NCI-H748 treated with DMSO at 0.1 percent for 48 hours (cell line): ENCODE measurements at regions not wholly inside any gene's neighbourhood (a gene's known extent, or its start where the extent isn't known, plus 50 kb on each side); places are given as distances from the start of the nearest gene placed in this dataset.

Source experiments
- DNase-seq: peaks from one replicate; lab custom pipeline; 2025; lab: John Stamatoyannopoulos, UW

- DNase-seq, result no peak
These were observed 1441.2 kb downstream of the PCDH7 start for GRCh38 chr4:32161392-32161791.

GRCh38 chr4:32163125-32163524, 1443.0 kb downstream of the PCDH7 start:
- DNase-seq, result no peak

DNA sequence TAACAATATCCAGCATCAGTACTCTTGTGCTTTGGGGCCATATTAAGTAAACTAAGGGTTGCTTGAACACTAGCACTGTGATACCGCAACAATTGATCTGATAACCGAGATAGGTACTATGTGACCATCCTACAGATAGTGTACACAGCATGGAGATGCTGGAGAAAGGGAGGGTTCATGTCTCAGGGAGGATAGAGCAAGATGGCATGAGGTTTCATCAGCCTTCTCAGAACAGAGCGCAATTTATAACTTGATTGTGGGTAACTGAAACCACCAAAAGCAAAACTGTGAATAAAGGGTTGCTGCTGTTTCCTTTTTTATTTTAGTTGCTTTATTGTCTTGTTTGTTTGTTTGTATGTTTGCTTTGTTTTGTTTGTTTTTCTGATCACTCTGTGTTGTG, 1449.7 kb downstream of the PCDH7 start:
- no peak for DNase-seq

GRCh38 chr4:32172086-32172485, 1451.9 kb downstream of the PCDH7 start:
- no peak for DNase-seq

- DNase-seq, result no peak
These were observed 1452.6 kb downstream of the PCDH7 start for GRCh38 chr4:32172761-32173160.

DNA sequence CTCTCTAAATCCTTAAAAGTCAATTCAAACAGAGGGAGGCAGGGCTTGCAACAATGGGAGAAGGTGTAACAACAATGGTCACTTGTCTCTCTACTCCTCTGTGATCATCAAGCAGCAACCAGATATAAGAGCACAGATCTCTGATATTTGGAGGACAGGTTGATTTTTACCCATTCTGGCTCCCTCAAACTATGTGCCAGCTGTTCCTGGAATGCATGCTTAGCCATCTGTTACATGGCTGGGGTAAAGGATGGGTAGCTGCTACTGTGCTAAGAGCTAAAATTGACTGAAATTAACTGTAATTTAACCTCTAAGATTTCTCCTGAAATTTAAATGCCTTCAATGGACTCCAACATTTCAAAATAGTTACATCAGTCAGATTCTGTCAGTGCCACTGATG, 1459.9 kb downstream of the PCDH7 start:
- DNase-seq, result no peak

DNA sequence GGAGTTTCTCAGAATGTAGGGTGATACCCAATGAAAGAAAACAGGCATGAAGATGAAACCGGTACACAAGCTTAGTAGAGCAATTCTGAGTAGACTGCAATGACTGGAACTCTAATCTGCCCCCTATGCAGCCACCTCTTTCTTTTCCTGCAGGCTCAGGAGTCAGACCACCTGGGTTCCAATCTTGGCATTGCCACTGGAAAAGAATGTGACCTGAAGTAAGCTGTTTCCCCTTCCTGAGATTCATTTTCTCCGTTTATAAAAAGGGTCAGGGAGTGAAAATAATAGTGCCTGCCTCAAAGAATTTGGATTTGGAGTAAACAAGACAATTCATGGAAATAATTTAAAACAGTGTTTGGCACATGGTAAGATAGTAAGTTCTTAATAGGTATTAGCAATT, 1464.0 kb downstream of the PCDH7 start:
- DNase-seq, result no peak

DNA sequence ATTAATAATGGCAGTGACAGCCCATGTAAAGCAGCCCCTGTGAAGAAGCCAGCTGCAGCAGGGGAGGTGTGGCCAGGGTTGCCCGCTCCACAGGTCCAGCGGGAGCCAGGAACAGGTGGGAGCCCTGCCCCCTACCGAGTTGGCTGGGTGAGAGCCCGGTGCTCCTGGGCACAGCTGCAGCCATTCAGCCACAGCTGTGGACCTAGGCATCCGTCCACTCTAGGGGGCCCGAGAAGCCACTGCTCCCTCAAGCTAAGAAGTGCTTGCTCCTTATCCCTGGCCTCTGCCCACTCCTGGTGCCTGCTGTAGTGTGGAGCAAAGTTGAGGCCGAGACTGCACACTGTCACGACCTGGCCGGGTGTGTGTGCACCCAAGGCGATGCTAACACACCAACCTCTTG, 1469.0 kb downstream of the PCDH7 start:
- no peak for DNase-seq

DNA sequence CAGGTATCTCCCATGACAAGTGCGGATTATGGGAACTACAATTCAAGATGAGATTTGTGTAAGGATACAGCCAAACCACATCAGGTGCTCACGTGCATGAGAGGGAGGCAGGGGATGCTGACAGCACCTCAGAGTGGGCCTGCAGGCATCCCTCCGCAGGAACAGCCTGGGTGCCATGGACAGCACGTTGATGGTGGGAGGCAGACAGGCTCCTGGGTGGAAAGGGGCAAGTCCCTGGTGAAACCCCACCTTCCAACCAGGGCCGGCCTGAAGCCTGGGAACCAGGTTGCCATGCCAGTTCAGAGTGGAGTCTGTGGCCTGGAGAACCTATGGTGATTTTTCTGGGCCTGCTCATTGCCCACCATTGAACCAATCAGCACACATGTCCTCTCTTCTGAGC, 1469.6 kb downstream of the PCDH7 start:
- no peak for DNase-seq

DNA sequence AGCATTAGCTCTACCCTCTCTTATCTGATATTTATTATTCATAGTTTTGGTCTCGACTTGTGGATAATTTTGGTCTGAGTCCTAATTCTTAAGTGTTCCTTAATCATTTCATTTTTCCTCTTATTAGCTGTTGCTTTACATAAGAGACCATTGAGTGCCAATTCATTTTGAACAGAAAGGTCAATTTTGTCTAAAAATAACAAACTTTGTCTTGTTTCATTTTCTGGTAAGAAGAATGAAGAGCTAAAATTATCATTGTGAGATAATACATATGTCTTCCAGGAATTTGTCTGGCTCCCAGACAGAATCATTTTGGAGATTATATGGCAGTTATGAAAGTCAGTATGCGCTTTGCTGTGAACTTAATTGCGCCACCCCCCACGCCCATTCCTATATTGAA, 1471.8 kb downstream of the PCDH7 start:
- DNase-seq, result no peak

- no peak for DNase-seq
These were observed 1472.2 kb downstream of the PCDH7 start for GRCh38 chr4:32192363-32192762.

DNA sequence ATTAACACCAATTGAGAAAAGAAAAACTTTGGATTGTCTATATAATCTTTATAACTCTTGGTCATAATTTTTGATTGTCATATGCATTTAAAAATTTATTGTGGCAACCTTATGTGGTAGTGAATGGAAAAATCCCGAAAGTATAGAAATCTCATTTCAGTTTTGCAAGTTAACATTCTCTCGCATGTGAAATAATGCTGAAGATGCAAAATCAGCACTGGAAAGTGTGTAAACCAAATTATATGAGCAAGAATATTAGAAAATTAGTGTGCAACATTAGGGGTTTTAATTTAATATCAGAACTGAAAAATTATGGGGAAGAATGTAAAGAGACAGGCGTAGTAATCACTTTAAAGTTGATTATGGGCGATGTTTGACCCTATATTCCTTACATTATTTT, 1472.8 kb downstream of the PCDH7 start:
- no peak for DNase-seq

DNA sequence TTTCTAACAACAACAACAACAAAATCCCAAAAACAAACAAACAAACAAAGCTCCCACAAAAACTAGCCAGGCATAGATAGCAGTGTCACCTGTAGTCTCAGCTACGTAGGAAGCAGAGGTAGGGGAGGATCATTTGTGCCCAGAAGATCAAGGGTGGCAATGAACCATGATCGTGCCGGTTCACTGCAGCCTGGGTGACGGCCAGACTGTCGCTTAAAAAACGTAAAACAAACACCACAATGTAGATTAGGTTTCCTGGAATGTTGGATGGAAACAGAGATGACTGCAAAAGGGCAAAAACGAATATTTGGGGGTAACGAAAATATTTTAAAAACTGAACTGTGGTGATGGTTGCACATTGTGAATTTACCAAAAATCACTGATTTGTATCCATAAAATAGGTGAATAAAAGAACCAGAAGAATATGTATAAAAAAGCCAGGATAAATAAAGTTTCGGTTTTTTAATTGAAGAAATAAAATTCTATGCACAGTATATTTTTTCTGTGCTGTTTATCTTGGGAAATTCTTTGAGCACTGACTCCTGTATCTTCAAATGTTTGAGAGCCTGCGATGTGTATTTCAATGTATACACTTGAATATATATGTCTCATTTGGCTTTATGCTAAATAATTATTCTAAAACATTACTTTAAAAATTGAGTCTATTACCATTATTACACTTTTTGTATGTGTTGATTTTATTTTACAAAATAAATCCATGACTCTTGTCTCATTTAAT, 1477.0 kb downstream of the PCDH7 start:
- DNase-seq, result no peak

GRCh38 chr4:32199639-32200038, 1479.5 kb downstream of the PCDH7 start:
- no peak for DNase-seq

DNA sequence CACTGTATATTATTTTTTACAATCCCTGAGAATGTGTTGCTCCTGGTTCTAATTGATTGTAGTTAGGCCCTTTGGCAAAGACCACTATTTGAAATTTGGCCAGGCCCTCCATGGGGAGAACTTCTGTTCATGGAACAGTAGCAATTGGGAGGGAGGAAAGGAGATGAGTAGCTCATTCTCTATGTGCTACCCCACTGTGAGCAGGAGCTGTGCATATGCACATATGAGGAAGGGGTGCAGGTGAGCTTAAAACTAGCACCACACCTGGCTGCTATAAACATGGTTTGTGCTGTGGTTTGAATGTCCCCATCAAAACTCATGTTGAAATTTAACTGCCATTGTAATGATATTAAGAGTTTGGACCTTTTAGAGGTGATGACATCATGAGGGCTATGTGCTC, 1483.2 kb downstream of the PCDH7 start:
- DNase-seq, result no peak

DNA sequence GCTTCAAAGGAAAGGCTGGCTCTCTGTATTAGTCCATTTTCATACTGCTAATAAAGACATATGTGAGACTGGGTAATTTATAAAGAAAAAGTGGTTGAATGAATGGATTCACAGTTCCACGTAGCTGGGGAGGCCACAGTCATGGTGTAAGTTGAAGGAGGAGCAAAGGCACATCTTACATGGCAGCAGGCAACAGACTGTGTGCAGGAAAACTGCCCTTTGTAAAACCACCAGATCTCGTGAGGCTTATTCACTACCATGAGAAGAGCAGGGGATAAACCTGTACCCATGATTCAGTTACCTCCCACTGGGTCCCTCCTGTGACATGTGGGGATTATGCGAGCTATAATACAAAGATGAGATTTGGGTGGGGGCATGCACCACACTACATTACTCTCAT, 1486.6 kb downstream of the PCDH7 start:
- no peak for DNase-seq

DNA sequence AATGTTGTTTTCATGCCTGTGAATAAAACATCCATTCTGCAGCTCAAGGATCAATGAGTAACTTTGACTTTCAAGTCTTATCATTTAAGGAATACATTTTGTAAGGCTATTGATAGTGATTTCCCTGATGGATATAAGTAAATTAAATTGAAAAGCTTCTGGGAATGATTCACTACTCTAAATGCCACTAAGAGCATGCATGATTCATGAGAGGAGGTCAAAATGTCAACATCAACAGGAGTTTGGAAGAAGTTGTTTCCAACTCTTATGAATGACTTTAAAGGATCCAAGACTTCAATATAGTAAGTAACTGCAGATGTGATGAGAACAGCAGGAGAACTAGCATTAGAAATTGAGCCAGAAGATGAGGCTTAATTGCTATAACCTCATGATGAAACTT, 1487.3 kb downstream of the PCDH7 start:
- no peak for DNase-seq

DNA sequence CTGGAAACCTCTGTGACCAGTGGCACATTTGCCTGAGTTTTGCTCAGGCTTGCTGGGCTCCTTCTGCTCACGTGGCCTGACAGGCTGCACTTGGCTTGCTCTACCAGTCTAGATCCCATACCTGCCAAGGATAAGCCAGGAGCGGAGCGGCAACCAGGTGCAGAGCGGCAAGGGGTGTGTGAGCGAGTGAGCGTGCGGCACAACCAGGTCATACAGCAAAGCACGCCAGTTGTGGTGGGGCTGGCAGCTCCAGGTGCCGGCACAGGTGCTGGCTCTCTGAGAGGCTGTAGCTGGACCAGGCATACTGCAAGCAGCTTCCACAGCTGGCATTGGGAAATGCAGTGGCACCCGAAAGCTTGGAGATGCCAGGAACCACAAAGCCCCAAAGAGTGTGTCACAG, 1495.1 kb downstream of the PCDH7 start:
- no peak for DNase-seq

DNA sequence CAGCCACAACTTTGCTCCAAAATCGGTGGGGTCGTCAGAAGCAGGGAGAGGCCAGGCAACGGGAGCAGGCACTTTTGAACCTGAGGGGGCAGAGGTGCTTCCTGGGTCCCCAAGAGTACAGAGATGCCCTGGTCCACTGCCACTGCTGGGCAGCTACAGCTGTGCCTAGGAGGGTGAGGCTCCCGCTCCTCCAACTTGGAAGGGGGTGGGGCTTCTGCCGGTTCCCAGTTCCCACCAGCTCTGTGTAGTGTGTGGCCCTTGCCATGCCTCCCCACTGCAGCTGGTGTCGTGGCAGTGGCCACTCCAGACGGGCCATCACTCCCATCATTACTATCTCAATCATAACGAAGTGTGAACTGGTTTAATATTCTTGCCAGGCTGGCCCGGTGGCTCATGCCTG, 1496.3 kb downstream of the PCDH7 start:
- DNase-seq, result no peak

GRCh38 chr4:32219306-32220075, 1499.3 kb downstream of the PCDH7 start:
- DNase-seq, result no peak

GRCh38 chr4:32226204-32226603, 1506.0 kb downstream of the PCDH7 start:
- no peak for DNase-seq

DNA sequence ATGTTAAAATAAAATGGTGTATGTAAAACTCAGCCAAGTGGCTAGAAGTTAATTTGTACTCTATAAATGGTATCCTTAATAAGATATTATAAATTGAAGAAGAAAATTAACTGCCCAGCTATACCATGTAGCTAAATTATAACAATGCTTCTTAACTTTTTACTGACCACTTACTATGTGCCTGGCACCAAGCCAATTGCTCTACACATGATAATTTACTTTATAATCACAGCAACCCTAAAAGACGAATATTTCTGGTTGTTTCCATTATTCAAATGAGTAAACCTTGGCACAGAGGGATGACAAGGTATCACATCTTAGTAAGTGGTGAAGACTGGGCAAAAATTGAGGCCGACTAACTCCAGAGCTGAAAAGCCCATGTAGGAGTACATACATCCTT, 1506.6 kb downstream of the PCDH7 start:
- no peak for DNase-seq

DNA sequence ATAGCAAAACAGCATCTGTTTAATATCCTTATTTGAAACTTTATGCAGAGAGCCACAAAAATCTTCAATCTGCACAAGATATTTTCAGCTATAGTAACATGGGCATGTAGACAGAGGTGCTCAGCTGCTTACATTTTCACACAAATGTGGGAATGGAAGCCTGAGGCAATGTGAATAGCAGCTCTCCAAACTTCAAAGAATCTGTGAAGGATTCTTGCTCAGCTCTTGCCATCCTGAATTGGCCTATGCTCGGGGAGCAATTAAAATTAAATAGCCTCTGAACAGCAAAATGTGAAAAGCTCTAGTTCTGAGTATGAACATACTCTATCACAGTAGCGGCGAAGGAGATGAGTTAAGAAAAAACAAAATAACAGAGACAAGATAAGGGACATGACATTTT, 1523.8 kb downstream of the PCDH7 start:
- no peak for DNase-seq

- no peak for DNase-seq
These were observed 1528.9 kb downstream of the PCDH7 start for GRCh38 chr4:32249040-32249439.
